HG03064 (cell line): ENCODE measurements at regions not wholly inside any gene's neighbourhood (a gene's known extent, or its start where the extent isn't known, plus 50 kb on each side); places are given as distances from the start of the nearest gene placed in this dataset.

Source experiments
- ATAC-seq: cut with Tn5 transposase; IDR thresholded peaks from one replicate; pipeline ENCODE4 v1.9.1; 2021; ENCODE audit warnings: low read depth; ENCODE audit not compliant: unreplicated experiment

DNA sequence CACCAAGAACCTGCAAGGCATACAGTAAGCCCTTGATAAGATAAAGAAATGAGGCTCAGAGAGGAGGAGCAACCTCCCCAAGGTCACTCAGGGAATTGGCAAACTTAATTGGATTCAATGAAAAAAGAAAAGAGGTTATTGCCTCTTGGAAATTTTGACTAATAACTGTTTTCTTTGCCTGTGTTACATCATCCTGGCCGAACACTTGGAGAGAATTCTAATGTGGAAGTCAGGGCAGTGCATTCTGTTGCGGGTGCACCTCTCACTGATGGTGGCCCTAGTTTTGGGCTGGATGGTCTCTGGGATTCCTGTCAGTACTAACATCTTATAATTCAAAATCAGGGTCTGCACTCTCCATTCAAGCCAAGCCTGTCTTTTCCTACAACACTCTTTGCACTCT lies 186.2 kb upstream of the BCOR start:
- ATAC-seq: no peak

DNA sequence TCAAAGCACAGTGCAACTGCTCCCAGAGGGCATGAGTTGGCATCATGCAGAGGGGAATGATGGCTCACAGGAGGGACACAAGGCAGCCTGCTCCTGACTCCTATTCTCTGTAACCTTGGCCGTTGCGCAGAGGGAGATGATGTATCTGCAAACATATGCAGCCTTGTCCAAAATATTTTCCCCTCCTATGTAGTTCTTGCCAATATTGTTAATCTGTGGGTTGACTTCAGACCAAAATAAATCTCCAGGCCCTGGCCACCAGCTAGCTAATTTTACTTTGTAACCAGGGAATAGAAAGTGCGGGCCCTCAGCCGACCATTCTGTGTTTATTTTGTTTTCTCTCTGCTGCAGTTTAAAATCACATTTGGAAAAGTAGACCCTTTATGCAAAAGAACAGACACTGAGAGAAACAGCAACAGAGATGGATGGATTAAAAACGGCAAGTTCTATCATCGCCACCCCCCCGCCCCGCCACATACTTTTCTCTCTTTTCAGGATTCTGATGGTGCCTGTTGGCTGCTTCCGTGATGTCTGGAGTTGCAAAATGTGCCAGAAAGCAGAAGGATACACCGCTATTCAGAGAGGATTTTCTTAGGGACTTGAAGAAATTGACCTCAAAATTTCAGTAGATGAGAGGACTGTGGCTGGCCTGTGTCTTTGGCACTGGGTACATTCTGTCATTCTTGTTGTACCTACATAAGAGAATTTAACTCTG lies 185.3 kb upstream of the BCOR start:
- ATAC-seq: no peak

DNA sequence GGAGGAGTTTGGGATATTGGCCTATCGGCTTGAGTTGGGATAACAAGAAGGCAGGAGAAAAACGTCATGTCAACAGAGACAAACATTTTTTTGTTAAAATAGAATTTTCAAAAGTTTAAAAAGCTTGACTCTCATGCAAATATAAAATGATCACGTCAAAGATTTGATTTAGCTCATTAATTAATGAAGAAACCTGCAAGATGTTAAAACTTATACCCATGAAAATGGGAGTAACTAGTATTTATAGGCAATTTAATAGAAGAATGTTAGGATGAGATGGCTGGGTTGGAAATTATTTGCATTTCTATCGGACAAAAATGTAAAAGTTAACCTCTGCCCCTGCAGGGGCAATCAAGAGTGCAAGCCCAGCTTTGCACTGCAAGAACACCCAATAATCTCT lies 184.6 kb upstream of the BCOR start:
- no peak for ATAC-seq

DNA sequence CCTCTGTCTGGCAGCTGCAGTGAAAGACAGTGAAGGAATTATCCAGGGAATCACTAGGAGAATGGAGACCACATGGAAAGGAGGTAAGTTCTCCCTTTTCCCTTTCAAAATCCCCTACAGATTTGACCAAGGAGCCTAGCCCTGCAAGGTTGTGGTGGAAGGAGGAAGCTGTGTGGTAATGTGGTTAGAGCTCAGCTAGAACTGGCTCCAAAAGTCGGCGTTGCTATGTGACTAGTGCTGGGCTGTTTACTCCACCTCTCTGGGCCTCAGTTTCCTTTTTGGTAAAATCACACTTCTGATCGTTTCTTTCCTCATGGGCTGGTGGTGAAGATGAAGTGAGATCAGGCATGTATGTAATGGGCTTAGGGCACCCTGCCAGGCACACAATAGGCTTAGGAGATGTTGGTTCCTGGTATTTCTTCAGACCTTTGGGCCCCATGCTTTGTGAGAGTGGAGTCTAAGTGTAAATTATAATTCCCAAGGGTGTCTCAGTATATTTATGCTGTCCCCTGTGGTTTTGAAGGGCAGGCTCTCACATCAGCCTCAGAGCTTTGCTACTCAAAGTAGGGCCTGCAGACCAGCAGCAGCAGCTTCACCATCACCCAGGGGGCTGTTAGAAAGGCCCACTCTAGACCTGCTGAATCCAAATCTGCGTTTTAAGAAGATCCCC lies 183.7 kb upstream of the BCOR start:
- no peak for ATAC-seq

DNA sequence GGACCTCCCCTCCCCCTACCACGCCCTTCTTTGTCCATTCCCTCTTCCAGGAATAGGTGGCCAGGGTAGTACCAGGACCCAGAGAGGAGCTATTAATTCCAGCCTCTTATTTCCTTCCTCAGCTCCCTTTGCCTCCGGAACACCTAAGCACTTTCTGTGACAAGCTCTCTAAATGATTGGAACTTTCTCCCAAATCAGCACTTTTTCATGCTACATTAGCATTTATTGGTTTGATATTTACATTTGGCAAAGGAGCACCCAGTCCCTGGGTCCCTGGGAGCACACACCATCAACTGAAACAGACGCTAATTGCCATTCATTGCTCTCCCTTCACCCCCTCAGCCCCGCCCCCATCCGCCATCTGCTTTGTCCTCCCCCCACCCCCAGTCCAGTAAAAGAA lies 182.0 kb upstream of the BCOR start:
- ATAC-seq: no peak

DNA sequence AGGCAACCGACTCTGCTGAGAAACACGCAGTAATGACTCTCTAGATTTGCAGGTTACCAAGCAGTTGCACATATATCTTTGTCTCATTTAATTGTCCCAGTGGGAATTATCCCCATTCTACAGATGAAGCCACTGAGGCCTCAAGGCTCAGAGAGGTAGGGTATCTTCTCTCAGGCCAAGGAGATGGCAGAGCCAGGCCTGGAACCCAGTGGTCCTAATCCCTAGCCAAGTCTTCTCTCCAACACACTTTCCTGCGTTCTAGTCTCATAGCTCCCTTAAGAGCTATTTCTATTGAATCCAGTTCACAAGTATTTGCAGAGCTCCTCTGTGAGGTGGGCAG lies 181.3 kb upstream of the BCOR start:
- no peak for ATAC-seq

DNA sequence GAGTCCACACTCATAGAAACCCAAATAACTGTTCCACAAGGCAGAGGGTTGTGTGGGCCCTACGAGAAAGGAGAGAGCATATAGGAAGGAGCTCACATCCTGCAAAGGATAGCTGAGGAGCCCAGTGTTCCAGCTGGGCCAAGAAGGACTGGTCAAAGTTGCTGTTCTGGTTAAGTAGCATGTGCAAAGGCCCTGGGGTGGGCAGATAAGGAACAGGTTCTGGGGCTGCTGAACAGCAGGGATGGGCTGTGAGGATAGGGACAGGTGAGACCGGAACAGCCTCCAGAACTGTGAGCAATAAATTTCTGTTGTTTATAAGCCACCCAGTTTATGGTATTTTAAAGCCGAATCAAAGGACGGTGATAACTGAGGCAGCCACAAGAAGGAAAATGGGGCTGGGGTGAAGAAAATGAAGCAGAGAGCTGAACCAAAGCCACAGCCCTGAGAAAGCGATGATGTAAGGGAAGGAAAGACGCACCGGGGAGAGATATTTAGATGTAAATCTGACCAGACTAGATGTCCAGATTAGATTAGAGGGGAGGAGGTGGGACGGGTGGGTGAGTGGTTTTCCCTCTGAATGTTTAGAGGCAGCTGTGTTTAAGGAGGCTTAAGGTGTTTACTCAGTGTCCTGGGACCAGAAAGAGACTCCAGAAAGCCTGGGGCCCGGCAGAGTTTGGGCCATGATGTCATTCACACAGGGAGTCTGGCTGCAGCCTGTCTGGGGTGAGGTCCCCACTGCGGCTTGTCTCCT lies 180.8 kb upstream of the BCOR start:
- ATAC-seq: no peak

DNA sequence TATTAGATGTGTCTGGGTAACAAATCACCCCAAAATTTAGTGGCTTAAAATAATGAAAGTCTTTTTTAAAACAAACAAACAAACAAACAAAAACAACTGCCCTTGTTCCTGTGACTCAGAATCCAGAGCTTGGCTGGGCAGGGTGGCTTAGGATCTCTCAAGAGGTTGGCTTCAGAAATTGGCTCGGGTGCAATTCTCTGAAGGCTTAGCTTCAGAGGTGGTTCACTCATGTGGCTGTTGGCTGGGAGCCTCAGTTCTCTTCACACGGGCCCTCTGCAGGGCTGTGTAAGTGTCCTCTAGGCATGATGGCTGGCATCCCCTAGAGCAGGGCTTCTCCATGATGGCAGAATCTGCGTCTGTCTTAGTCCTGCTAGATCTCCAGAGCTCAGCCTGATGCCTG lies 179.9 kb upstream of the BCOR start:
- no peak for ATAC-seq

DNA sequence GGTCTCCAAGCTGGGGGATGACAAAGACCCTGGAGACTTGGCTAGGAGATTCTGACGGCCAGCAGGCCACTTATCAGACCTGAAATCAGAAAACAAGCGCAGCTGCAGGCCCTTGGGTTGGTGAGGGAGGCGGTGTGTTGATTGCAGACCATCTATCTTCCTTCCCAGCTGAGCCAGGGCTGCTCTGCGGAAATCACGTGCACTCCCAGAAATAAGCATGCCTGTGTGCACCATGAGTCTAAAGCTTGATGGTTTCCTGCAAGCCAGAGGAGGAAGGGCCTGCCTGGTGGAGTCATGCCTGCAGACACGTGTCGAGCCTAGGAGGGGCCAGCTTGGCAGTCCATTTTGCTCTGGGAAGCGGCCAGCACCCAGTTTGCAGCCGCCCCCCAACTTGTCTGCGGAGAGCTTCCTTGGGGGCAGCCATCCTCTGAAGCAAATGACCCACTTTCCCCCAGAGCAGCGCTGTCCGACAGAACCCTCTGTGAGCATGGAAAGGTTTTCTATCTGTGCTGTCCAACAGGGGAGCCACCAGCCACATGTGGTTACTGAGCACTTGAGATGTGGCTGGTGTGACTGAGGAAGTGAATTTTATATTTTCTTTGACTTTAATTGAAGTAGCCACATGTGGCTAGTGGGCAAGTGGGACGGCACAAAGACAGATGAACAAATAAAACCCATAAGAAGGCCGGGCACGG lies 175.7 kb upstream of the BCOR start:
- ATAC-seq: no peak

DNA sequence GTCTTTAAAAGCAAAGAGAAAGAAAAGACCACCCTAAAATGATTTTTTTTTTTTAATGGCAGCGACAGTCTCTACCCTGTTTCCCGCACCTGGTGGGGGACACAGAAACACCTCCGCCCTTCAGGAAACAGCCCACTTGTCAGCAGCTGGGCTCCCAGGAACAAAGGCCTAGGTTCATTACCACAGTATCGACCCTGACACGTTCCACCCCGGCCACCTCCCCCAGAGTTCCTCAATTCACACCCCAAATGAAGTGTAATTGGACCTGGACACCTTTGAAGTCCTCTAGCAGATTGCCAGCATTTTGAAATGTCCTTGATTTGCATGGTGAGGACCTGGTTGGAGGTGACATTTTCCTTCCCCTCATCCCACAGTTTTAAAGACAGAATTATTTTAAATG lies 175.0 kb upstream of the BCOR start:
- ATAC-seq: no peak

DNA sequence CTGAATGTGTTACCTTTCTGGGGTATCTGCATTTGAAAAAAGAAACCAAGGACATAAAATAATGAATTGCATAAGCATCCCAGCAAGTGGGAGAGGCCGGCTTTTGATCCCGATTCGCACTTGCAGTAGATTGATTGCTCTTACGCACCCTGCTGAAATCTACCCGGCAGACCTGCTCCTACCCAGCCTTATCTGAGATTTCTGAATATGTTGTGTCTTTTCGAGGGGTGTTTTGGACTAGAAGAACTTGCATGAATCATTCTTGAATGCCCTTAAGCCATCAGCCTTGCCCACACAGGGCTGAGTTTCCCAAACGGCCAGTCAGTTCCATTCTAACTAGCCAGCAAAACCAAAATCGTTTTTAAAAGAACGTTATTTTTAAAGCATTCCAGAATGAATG lies 174.4 kb upstream of the BCOR start:
- ATAC-seq: no peak

DNA sequence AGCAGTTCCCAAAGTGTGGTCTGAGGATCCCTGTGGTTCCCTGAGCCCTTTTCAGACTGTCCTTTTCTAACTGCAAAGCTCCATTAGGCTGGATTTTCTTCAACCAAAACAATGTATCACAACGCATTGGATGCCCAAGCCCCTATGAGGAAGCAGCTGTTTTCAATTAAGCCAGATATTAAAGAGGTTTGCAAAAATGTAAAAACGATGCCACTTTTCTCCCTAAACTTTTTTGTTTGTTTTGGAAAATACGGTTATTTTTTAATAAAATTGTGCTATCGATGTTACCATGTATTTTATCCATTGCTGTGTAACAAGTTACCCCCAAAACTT lies 170.4 kb upstream of the BCOR start:
- no peak for ATAC-seq

DNA sequence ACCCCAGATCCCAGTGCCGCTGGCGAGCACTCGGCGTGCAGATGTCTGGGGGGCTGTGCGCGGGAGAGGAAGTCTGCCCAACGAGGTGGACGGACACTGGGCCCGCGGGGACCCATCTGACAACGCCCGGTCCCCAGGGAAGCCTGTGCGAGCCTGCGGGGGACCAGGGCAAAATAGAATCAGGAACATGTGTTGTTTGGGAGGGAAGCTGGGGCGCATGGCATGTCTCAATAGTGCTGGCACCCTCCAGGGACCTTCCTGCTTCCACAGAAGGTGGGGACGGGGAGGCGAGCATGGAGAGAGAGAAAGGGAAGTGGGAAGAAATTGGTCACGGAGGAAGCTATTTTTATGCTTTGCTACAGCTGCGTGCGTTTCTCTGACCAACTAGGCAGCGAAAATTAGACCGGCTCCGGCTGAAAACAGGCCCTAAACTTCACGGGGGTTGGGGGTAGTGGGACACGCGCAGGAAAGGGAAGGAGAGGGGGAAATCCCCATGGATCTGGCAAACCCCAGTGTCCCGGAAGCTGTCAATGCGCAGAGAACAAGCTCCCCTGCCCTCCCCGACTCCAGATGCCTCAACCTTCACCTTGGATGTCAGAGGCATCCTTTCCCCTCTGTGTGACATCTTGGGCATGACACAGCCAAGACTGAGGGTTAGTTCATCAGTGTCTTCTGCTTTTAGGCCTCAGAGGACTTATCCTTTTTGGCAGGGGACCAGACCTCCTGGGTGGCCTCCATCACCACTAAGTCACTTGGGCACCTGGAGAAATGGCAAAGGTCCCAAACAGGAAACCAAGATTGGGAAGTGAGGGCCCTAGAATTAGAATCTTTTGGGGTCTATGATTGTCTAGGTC lies 169.8 kb upstream of the BCOR start:
- ATAC-seq: no peak

DNA sequence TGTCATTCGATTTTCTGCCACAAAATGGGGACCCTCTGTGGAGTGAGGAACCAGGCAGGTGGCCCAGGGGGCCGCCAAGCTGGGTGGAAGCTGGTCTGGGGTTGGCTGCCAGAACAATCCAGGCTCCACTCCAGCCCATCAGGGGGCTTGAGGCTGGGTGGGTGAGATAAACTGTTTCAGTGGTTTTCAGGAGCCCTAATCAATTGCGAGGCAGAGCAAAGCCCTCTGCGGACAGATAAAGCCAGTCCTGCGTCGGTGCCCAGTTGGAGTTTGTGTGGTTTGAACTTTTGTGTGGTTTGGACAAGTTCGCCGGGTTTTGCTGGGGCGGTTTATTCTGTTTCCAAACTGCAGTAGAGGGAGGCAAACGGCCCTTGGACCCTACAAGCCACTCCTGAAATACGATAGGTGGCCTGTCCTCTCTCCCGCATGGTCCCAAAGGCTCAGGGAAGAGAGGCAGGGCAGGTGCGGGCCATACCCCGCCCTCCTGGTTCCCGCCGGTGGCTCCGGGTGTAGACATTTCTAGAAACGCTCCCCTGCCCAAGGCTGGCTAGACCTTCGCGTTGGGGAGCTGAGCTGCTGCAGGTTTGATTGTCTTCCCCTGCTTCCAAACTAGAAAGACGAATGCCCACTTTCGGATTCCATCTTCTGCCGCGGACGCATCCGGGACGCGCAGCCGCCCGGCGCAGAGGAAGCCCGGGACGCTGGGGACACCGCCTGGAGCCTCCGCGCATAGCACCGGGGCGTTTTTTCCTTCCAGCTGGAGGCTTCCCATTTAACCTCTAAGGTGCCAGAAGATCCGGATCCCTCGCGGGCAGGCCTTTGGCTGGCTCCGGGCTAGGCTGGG lies 169.0 kb upstream of the BCOR start:
- ATAC-seq: no peak

DNA sequence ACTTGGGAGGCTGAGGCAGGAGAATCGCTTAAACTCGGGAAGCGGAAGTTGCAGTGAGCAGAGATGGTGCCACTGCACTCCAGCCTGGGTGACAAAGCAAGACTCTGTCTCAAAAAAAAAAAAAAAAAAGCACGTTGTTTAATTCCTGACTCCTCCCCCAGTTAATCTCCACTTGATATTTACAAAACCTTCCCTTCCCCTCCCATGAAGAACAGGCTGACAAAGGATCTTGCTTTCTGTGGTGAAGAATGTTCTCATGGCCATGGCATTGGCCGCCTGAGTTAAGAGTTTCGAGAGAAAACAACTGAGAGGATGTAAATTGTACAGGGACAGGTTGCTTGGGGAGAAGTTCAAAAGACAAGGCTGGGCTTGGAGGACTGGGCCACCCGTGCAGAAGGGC lies 168.2 kb upstream of the BCOR start:
- no peak for ATAC-seq

DNA sequence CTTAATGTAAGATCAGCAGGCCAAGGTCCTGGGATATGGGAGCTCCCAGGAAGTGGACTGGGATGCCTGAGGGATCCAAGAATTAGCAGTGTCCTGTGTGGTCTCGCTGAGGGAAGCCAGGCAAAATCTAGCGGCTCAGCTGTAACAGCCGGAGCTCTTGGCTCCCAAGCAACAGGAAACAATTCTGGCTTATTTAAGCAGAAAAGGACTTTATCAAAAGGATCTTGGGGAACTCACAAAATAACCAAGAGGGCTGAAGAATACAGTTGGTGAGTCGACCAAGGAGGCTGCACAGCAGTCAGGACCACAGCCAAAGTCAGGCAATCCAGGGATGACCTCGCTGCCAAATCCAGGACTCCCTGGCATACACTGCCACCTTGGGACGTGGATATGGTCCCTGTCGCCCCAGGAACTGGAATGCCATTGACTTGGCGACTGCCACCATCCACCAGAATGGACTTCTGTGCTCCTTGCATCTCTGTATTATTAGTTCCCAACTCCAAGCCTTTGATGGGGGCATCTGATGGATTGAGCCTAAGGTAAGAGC lies 165.3 kb upstream of the BCOR start:
- ATAC-seq: no peak

DNA sequence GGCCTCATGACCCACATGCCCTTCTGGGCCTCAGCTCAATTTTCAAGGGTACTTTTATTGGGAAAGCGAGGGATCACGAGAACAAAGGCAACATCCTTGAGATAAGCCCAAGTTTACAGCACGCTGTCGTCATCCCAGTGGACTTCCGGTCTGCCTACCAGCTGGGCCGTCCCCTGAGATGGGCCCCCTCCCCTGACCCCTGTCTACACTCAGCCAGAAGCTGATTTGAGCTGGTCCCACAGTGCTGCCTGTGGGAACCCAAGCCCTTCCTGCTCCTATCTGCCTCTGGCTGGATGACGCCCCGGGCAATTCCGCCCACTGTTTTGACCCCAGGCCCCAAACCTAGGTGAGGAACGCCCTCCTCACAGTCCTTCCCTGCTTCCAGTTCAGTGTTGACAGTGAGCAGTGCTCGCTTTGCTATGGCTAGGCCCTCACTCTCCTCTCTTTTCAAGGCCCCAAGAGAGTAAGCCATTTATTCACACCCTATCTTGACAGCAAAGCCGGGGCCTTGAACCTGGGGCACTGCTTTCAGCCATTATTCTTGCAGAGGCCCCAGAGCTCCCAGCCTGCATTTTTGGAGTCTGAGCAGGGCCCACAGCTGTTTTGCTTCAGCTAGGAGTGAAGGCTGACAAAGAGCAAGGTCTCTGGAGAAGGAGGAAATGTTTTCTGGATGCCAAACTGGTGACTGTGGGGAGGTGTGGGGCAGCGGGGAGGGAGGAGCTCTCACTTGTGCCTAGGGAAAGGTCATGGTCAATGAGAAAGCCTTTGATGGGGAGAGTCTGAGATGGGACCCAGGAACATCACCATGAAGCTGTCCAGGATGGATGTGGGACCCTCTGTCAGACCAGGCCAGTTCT lies 164.6 kb upstream of the BCOR start:
- ATAC-seq: no peak

DNA sequence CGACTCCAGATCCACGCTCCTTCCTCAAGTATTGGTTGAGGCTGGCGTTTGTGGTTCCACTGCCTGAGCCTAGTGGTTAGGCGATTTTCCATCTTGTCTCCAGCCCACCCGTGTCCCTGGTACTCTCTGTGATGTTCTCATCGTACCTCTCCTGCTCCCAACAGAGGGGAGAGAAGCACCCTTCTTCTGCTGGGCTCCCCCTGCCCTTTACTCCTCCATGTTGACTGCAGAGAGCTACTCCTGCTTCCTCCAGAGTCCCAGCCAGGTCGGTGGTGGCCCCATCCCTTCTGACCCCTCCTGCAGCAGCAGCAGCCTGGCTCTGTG lies 164.0 kb upstream of the BCOR start:
- no peak for ATAC-seq
